Thoracic aorta (tissue), 2 donors: ENCODE measurements at regions not wholly inside any gene's neighbourhood (a gene's known extent, or its start where the extent isn't known, plus 50 kb on each side); places are given as distances from the start of the nearest gene placed in this dataset.

ENCODE experiments used
- ATAC-seq: fragments of 150-250 bp; one replicate; pipeline ENCODE4 v1.8.0; 2017; ENCODE audit warnings: low read depth; ENCODE audit not compliant: insufficient number of reproducible peaks, low FRiP score
- DNase-seq: peaks from one replicate; pipeline ENCODE4 v3.0.0-alpha.2; 2020; ENCODE audit warnings: low spot score
- H3K27ac ChIP-seq, 2 donors: fragments of 200-600 bp; sonication (generic); 1 replicate in 1 of 2; 2 replicates in 1 of 2; pipeline ENCODE4 v1.5.1; 2016; ENCODE audit warnings: mild to moderate bottlenecking in 2 of 2, moderate library complexity in 2 of 2
- H3K27me3 ChIP-seq: fragments of 200-600 bp; sonication (generic); replicated peaks from 2 replicates; pipeline ENCODE4 v1.6.0; 2016; ENCODE audit warnings: mild to moderate bottlenecking; ENCODE audit not compliant: insufficient read depth
- H3K36me3 ChIP-seq: fragments of 200-600 bp; sonication (generic); one replicate; pipeline ENCODE4 v1.5.1; 2016
- H3K4me1 ChIP-seq, 2 donors: fragments of 200-600 bp; sonication (generic); 1 replicate in 1 of 2; 2 replicates in 1 of 2; pipeline versions ENCODE4 v1.5.1 to v1.6.0; 2016; ENCODE audit warnings: low read depth in 2 of 2, mild to moderate bottlenecking in 1 of 2; ENCODE audit not compliant: control insufficient read depth in 1 of 2
- H3K4me3 ChIP-seq: fragments of 200-600 bp; sonication (generic); 2 replicates; pipeline ENCODE4 v1.5.1; 2016; ENCODE audit warnings: mild to moderate bottlenecking
- H3K9me3 ChIP-seq: fragments of 200-600 bp; sonication (generic); 2 replicates; pipeline ENCODE4 v1.5.1; 2016
- TF ChIP-seq, protein P1 (sequence below): fragments of 200-600 bp; sonication (generic); IDR thresholded peaks from one replicate; pipeline ENCODE4 v1.5.1; 2019; ENCODE audit warnings: antibody characterized with exemption

DNA sequence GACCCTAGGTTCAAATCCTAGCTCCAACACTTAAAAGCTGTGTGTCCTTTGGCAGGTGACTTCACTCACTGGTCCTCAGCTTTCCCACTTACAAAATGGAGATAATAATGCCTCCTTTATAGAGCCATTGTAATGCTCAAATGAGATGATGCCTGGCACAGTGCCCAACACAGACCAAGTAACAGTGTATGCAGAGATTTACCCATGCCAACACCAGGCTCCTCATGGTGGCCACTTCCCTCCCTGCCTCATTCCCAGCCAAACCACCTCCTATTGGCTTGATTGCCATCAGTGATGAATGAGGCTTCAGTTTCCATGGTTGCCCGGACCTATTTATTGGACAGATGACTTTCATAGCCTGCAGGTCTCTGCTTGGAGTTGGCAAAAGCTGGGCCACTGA, 469.4 kb downstream of the CDK5RAP2 start:
- ATAC-seq = no peak
- TF ChIP-seq, protein P1, sequence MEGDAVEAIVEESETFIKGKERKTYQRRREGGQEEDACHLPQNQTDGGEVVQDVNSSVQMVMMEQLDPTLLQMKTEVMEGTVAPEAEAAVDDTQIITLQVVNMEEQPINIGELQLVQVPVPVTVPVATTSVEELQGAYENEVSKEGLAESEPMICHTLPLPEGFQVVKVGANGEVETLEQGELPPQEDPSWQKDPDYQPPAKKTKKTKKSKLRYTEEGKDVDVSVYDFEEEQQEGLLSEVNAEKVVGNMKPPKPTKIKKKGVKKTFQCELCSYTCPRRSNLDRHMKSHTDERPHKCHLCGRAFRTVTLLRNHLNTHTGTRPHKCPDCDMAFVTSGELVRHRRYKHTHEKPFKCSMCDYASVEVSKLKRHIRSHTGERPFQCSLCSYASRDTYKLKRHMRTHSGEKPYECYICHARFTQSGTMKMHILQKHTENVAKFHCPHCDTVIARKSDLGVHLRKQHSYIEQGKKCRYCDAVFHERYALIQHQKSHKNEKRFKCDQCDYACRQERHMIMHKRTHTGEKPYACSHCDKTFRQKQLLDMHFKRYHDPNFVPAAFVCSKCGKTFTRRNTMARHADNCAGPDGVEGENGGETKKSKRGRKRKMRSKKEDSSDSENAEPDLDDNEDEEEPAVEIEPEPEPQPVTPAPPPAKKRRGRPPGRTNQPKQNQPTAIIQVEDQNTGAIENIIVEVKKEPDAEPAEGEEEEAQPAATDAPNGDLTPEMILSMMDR = no peak
- DNase-seq = no peak
- no peaks in the 10 kb centered on the region for H3K27me3 ChIP-seq
- no peak overlapping the region for H3K4me3 ChIP-seq
- H3K36me3 ChIP-seq = no peaks in the 10 kb centered on the region
- H3K27ac ChIP-seq = no peak overlapping the region
- H3K9me3 ChIP-seq = no peaks in the 10 kb centered on the region
- H3K4me1 ChIP-seq = no peaks in the 10 kb centered on the region

DNA sequence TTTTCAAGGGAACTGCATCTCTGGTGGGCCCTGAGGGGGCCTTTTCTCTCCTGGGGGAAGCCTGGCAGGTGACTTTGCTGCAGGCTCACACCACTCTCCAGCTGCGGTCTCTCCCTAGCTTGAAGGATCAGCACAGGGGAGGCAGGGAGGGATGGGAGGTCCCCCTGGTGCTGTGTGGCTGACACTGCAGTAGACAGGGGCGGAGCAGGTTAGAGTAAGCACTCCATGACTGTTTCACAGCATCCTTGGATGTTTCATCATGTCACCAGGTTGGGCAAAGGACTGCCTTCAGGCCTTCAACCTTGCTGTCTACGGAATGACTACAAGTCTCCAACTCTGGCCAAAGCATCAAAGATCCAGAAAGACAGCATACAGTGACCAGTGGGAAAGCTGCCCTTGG, 470.7 kb downstream of the CDK5RAP2 start:
- Histone ChIP-seq H3K36me3 (no peaks in the 10 kb centered on the region), H3K27me3 (no peaks in the 10 kb centered on the region), H3K27ac (no peak overlapping the region), H3K9me3 (no peaks in the 10 kb centered on the region), H3K4me3 (no peak overlapping the region), H3K4me1 (no peaks in the 10 kb centered on the region)
- TF ChIP-seq, protein P1 = no peak
- DNase-seq = no peak
- no peak for ATAC-seq

DNA sequence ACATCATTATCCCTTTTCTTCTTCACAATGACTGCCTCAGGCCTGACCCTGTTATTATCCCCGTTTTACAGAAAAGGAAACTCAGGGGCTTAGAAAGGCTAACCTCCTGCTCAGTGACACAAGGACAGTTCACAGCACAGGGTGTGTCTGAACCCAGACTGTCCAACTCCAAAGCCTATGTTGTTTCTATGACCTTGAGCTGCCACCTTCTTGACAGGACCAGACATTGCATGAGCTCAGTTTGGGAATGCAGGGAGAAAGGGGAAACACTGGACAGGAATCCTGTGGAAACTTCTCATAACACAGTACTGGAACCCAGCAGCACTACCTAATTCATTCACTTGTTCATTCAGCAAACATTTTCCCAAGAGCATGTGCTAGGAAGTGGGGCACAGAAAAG, 472.8 kb downstream of the CDK5RAP2 start:
- DNase-seq = no peak
- no peak for ATAC-seq
- Histone ChIP-seq H3K27me3 (no peaks in the 10 kb centered on the region), H3K36me3 (no peaks in the 10 kb centered on the region), H3K4me1 (no peaks in the 10 kb centered on the region), H3K27ac (no peak overlapping the region), H3K9me3 (no peaks in the 10 kb centered on the region), H3K4me3 (no peak overlapping the region)
- TF ChIP-seq, protein P1 = no peak

DNA sequence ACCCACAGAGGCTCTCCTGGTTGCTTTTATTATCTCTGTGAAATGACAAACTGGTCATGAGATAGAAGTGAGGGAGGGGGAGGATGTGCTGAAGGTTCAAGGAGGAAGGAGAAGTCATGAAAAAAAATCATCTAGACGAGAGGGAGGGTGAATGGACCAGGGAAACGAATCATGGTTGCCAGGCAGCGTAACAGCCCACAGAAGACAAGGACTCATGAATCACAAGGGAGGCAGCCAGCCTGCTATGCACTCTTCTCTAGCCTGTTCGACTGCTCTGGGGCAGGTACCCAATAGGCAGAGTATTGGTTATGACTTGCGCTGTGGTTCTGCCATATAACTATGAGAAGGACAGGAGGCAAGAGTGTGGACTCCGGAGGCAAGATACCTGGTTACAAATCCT, 475.2 kb downstream of the CDK5RAP2 start:
- DNase-seq (no peak), ATAC-seq (no peak)
- H3K27ac ChIP-seq = no peak overlapping the region
- H3K36me3 ChIP-seq = no peaks in the 10 kb centered on the region
- H3K4me1 ChIP-seq = no peaks in the 10 kb centered on the region
- no peaks in the 10 kb centered on the region for H3K9me3 ChIP-seq
- no peaks in the 10 kb centered on the region for H3K27me3 ChIP-seq
- H3K4me3 ChIP-seq = no peak overlapping the region
- TF ChIP-seq, protein P1 = no peak

DNA sequence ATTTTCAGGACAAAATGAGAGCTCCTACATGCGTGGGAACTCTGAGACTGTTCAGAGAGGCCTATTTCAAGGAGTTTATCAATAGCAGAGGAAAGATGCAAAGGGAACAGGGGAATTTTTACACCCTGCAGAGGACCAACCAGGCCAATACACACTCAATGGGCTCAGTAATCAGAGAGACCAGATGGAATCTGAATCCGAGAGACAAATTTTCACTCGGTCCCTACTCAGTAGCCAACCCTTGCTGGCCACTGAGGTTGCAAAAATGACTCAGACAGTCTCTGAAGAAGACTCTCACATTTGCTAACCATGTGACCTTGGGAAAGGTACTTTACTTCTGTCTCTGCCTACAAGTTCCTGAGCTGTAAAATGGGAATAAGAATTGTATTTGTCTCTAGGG, 479.4 kb downstream of the CDK5RAP2 start:
- Histone ChIP-seq H3K36me3 (no peaks in the 10 kb centered on the region), H3K4me3 (no peak overlapping the region), H3K4me1 (no peaks in the 10 kb centered on the region), H3K27me3 (no peaks in the 10 kb centered on the region), H3K9me3 (no peaks in the 10 kb centered on the region), H3K27ac (no peak overlapping the region)
- DNase-seq (no peak), ATAC-seq (no peak)
- TF ChIP-seq, protein P1 = no peak
